Stimulated activated CD8-positive, alpha-beta memory T cell treated with anti-CD3 and anti-CD28 coated beads, Interleukin-2, amount 100 ng/mL, for 48 hours (primary cell): ENCODE measurements at regions not wholly inside any gene's neighbourhood (a gene's known extent, or its start where the extent isn't known, plus 50 kb on each side); places are given as distances from the start of the nearest gene placed in this dataset.
"Not testable (repeated sequence)": the region's sequence is repeated elsewhere in the genome, so short reads cannot be mapped to it uniquely, and the experiment has no call there.

Source experiments
- DNase-seq, 2 donors: peaks; one replicate each; pipeline ENCODE4 v3.0.0-alpha.2; 2020; ENCODE audit warnings: low read depth in 2 of 2

- DNase-seq: no peak
These were observed 580.9 kb downstream of the GLRX3 start for GRCh38 chr10:130717083-130717482.

- not testable (repeated sequence) for DNase-seq
These were observed 582.7 kb downstream of the GLRX3 start for GRCh38 chr10:130718744-130719447.

GRCh38 chr10:130719448-130719752, 583.2 kb downstream of the GLRX3 start:
- no peak for DNase-seq

GRCh38 chr10:130720235-130720634, 584.0 kb downstream of the GLRX3 start:
- no peak for DNase-seq

- DNase-seq: no peak
These were observed 585.8 kb downstream of the GLRX3 start for GRCh38 chr10:130721971-130722370.

GRCh38 chr10:130723704-130724103, 587.5 kb downstream of the GLRX3 start:
- no peak for DNase-seq

GRCh38 chr10:130725474-130725970, 586.0 kb downstream of the TCERG1L start:
- no peak for DNase-seq

- DNase-seq: no peak
These were observed 584.4 kb downstream of the TCERG1L start for GRCh38 chr10:130726996-130727725.

GRCh38 chr10:130727766-130728490, 583.6 kb downstream of the TCERG1L start:
- DNase-seq: no peak

- DNase-seq: no peak
These were observed 582.8 kb downstream of the TCERG1L start for GRCh38 chr10:130728531-130729215.

- DNase-seq: no peak
These were observed 581.6 kb downstream of the TCERG1L start for GRCh38 chr10:130729876-130730275.

GRCh38 chr10:130737186-130737585, 574.3 kb downstream of the TCERG1L start:
- DNase-seq: no peak

GRCh38 chr10:130737621-130738020, 573.9 kb downstream of the TCERG1L start:
- DNase-seq: no peak

- DNase-seq: no peak
These were observed 572.3 kb downstream of the TCERG1L start for GRCh38 chr10:130739016-130739756.

- no peak for DNase-seq
These were observed 571.8 kb downstream of the TCERG1L start for GRCh38 chr10:130739757-130740145.

GRCh38 chr10:130740166-130740565, 571.4 kb downstream of the TCERG1L start:
- no peak for DNase-seq

GRCh38 chr10:130740915-130741750, 570.4 kb downstream of the TCERG1L start:
- DNase-seq: no peak

- DNase-seq: no peak
These were observed 569.3 kb downstream of the TCERG1L start for GRCh38 chr10:130741901-130742855.

GRCh38 chr10:130742941-130743675, 568.4 kb downstream of the TCERG1L start:
- no peak for DNase-seq
